ENCODE measurements at regions not wholly inside any gene's neighbourhood (a gene's known extent, or its start where the extent isn't known, plus 50 kb on each side); places are given as distances from the start of the nearest gene placed in this dataset.
"Not testable (repeated sequence)": the region's sequence is repeated elsewhere in the genome, so short reads cannot be mapped to it uniquely, and the experiment has no call there.

DNA sequence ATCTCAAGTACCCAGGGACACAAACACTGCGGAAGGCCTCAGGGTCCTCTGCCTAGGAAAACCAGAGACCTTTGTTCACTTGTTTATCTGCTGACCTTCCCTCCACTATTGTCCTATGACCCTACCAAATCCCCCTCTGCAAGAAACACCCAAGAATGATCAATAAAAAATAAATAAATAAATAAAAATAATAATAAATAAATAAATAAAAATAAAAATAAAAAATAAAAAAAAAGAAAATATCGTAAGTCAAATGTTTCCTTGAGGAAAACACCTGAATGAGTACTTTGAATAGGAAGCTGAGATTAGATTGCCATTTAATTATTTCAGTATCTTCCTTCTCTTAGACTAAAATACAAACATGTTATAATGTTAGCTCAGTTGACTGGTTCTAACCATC lies 551.0 kb downstream of the FAM181B start:
- not testable (repeated sequence) for H3K4me2 ChIP-seq (ENCODE audit: low read length, poor library complexity, severe bottlenecking); H3K9me3 ChIP-seq (ENCODE audit: control insufficient read depth, low read length); H4K8ac ChIP-seq (ENCODE audit: low read length); H3K4me3 ChIP-seq (ENCODE audit: insufficient read depth in 1 of 2, low read depth in 1 of 2, low read length in 2 of 2); H3K18ac ChIP-seq (ENCODE audit: low read depth in 1 of 2, low read length in 2 of 2); H2BK15ac ChIP-seq (ENCODE audit: low read depth, poor library complexity, severe bottlenecking); H3K36me3 ChIP-seq (ENCODE audit: control insufficient read depth in 1 of 2, insufficient read depth in 2 of 2, low read depth in 1 of 2, low read length in 2 of 2); H2AK5ac ChIP-seq (ENCODE audit: low read length, severe bottlenecking); H3K23ac ChIP-seq (ENCODE audit: low read length in 2 of 2); H2BK120ac ChIP-seq (ENCODE audit: low read depth, low read length); H3K4ac ChIP-seq (ENCODE audit: low read depth in 1 of 2, low read length in 2 of 2); H3K27me3 ChIP-seq (ENCODE audit: control insufficient read depth in 1 of 2, insufficient read depth in 1 of 2, low read length in 2 of 2); H3K79me1 ChIP-seq (replicated peaks; ENCODE audit: low read length, poor library complexity, severe bottlenecking); H3K14ac ChIP-seq (ENCODE audit: low read length in 2 of 2); H2BK12ac ChIP-seq (ENCODE audit: low read length in 2 of 2); H3K4me1 ChIP-seq (ENCODE audit: control insufficient read depth, insufficient read depth, low read depth, low read length); H2AFZ ChIP-seq (ENCODE audit: low read depth, low read length); H2BK5ac ChIP-seq (ENCODE audit: low read depth, low read length, poor library complexity, severe bottlenecking); H3K27ac ChIP-seq (ENCODE audit: low read length, poor library complexity, severe bottlenecking); H3K9ac ChIP-seq (ENCODE audit: low read length); H4K91ac ChIP-seq (ENCODE audit: low read length); DNase-seq
- no CpG with 5 or more reads among the region's 2 CpGs for WGBS

DNA sequence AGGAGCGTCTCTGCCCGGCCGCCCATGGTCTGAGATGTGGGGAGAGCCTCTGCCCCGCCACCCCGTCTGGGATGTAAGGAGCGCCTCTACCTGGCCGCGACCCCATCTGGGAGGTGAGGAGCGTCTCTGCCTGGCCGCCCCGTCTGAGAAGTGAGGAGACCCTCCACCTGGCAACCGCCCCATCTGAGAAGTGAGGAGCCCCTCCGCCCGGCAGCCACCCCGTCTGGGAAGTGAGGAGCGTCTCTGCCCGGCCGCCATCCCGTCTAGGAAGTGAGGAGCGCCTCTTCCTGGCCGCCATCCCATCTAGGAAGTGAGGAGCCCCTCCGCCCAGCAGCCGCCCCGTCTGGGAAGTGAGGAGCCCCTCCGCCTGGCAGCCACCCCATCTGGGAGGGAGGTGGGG lies 551.9 kb downstream of the FAM181B start:
- H3K18ac ChIP-seq (ENCODE audit: low read depth in 1 of 2, low read length in 2 of 2); H2BK120ac ChIP-seq (ENCODE audit: low read depth, low read length); H3K14ac ChIP-seq (ENCODE audit: low read length in 2 of 2); H3K9ac ChIP-seq (ENCODE audit: low read length); H3K4me2 ChIP-seq (ENCODE audit: low read length, poor library complexity, severe bottlenecking); H4K8ac ChIP-seq (ENCODE audit: low read length); H3K79me1 ChIP-seq (replicated peaks; ENCODE audit: low read length, poor library complexity, severe bottlenecking); H3K4ac ChIP-seq (ENCODE audit: low read depth in 1 of 2, low read length in 2 of 2); H3K23ac ChIP-seq (ENCODE audit: low read length in 2 of 2); H2BK5ac ChIP-seq (ENCODE audit: low read depth, low read length, poor library complexity, severe bottlenecking); H3K27me3 ChIP-seq (ENCODE audit: control insufficient read depth in 1 of 2, insufficient read depth in 1 of 2, low read length in 2 of 2); H4K91ac ChIP-seq (ENCODE audit: low read length); H3K27ac ChIP-seq (ENCODE audit: low read length, poor library complexity, severe bottlenecking); H3K4me1 ChIP-seq (ENCODE audit: control insufficient read depth, insufficient read depth, low read depth, low read length); H3K4me3 ChIP-seq (ENCODE audit: insufficient read depth in 1 of 2, low read depth in 1 of 2, low read length in 2 of 2); H3K9me3 ChIP-seq (ENCODE audit: control insufficient read depth, low read length); H2AFZ ChIP-seq (ENCODE audit: low read depth, low read length); DNase-seq; H2BK15ac ChIP-seq (ENCODE audit: low read depth, poor library complexity, severe bottlenecking); H2AK5ac ChIP-seq (ENCODE audit: low read length, severe bottlenecking); H3K36me3 ChIP-seq (ENCODE audit: control insufficient read depth in 1 of 2, insufficient read depth in 2 of 2, low read depth in 1 of 2, low read length in 2 of 2); H2BK12ac ChIP-seq (ENCODE audit: low read length in 2 of 2): not testable (repeated sequence)
- WGBS, result 95% methylated on average over 16 of the region's 25 CpGs

DNA sequence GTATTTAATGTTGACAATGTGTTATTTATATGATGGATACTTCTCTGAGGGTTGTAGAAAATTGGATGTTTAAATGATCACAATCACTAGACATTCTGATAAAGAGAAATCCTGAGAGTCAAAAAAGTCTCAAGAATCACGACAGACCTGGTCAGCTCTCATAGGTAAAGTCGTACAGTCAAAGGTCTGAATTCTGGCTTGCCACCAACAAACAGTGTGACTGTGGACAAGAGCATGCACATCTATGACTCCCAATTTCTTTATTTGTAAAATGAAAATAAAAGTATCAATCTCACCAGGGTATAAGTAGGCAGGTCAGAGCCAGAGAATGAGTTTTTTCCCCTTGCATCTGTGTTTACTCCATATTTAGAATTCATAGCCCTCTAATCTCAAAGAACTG lies 556.7 kb downstream of the FAM181B start:
- no peaks in the 10 kb centered on the region for H3K79me1 ChIP-seq (replicated peaks; ENCODE audit: low read length, poor library complexity, severe bottlenecking)
- no peak overlapping the region for H3K4ac ChIP-seq (ENCODE audit: low read depth in 1 of 2, low read length in 2 of 2)
- no peak overlapping the region for H3K18ac ChIP-seq (ENCODE audit: low read depth in 1 of 2, low read length in 2 of 2)
- no peak overlapping the region for H3K4me2 ChIP-seq (ENCODE audit: low read length, poor library complexity, severe bottlenecking)
- H3K23ac ChIP-seq (ENCODE audit: low read length in 2 of 2), result no peak overlapping the region
- H3K9me3 ChIP-seq (ENCODE audit: control insufficient read depth, low read length), result peaks cover 12% of the 10 kb centered on the region
- no peak overlapping the region for H3K14ac ChIP-seq (ENCODE audit: low read length in 2 of 2)
- H2BK15ac ChIP-seq (ENCODE audit: low read depth, poor library complexity, severe bottlenecking), result no peak overlapping the region
- no peak overlapping the region for H3K4me3 ChIP-seq (ENCODE audit: insufficient read depth in 1 of 2, low read depth in 1 of 2, low read length in 2 of 2)
- H2BK120ac ChIP-seq (ENCODE audit: low read depth, low read length), result no peak overlapping the region
- DNase-seq, result no peak
- H4K8ac ChIP-seq (ENCODE audit: low read length), result no peak overlapping the region
- no peak overlapping the region for H2BK5ac ChIP-seq (ENCODE audit: low read depth, low read length, poor library complexity, severe bottlenecking)
- 75% methylated on average over 2 of the region's 2 CpGs for WGBS
- H2AFZ ChIP-seq (ENCODE audit: low read depth, low read length), result no peak overlapping the region
- H3K9ac ChIP-seq (ENCODE audit: low read length), result no peak overlapping the region
- H2AK5ac ChIP-seq (ENCODE audit: low read length, severe bottlenecking), result no peak overlapping the region
- H3K27me3 ChIP-seq (ENCODE audit: control insufficient read depth in 1 of 2, insufficient read depth in 1 of 2, low read length in 2 of 2), result no peaks in the 10 kb centered on the region
- H3K36me3 ChIP-seq (ENCODE audit: control insufficient read depth in 1 of 2, insufficient read depth in 2 of 2, low read depth in 1 of 2, low read length in 2 of 2), result no peaks in the 10 kb centered on the region
- no peak overlapping the region for H2BK12ac ChIP-seq (ENCODE audit: low read length in 2 of 2)
- no peak overlapping the region for H3K27ac ChIP-seq (ENCODE audit: low read length, poor library complexity, severe bottlenecking)
- no peak overlapping the region for H4K91ac ChIP-seq (ENCODE audit: low read length)
- H3K4me1 ChIP-seq (ENCODE audit: control insufficient read depth, insufficient read depth, low read depth, low read length), result no peaks in the 10 kb centered on the region

- H3K4me3 ChIP-seq (ENCODE audit: insufficient read depth in 1 of 2, low read depth in 1 of 2, low read length in 2 of 2), result no peak overlapping the region
- no peak overlapping the region for H3K23ac ChIP-seq (ENCODE audit: low read length in 2 of 2)
- H2AFZ ChIP-seq (ENCODE audit: low read depth, low read length), result no peak overlapping the region
- no peaks in the 10 kb centered on the region for H3K79me1 ChIP-seq (replicated peaks; ENCODE audit: low read length, poor library complexity, severe bottlenecking)
- no peak overlapping the region for H3K27ac ChIP-seq (ENCODE audit: low read length, poor library complexity, severe bottlenecking)
- no peak overlapping the region for H2BK5ac ChIP-seq (ENCODE audit: low read depth, low read length, poor library complexity, severe bottlenecking)
- H3K36me3 ChIP-seq (ENCODE audit: control insufficient read depth in 1 of 2, insufficient read depth in 2 of 2, low read depth in 1 of 2, low read length in 2 of 2), result no peaks in the 10 kb centered on the region
- no peak overlapping the region for H3K9ac ChIP-seq (ENCODE audit: low read length)
- H3K4ac ChIP-seq (ENCODE audit: low read depth in 1 of 2, low read length in 2 of 2), result no peak overlapping the region
- H2BK12ac ChIP-seq (ENCODE audit: low read length in 2 of 2), result no peak overlapping the region
- no peak overlapping the region for H3K14ac ChIP-seq (ENCODE audit: low read length in 2 of 2)
- no peak overlapping the region for H4K91ac ChIP-seq (ENCODE audit: low read length)
- H4K8ac ChIP-seq (ENCODE audit: low read length), result no peak overlapping the region
- no peak overlapping the region for H2BK15ac ChIP-seq (ENCODE audit: low read depth, poor library complexity, severe bottlenecking)
- H3K9me3 ChIP-seq (ENCODE audit: control insufficient read depth, low read length), result peaks cover 12% of the 10 kb centered on the region
- no peak overlapping the region for H3K18ac ChIP-seq (ENCODE audit: low read depth in 1 of 2, low read length in 2 of 2)
- no peak overlapping the region for H2AK5ac ChIP-seq (ENCODE audit: low read length, severe bottlenecking)
- 69% methylated on average over 2 of the region's 2 CpGs for WGBS
- no peak overlapping the region for H3K4me2 ChIP-seq (ENCODE audit: low read length, poor library complexity, severe bottlenecking)
- H3K4me1 ChIP-seq (ENCODE audit: control insufficient read depth, insufficient read depth, low read depth, low read length), result no peaks in the 10 kb centered on the region
- H2BK120ac ChIP-seq (ENCODE audit: low read depth, low read length), result no peak overlapping the region
- H3K27me3 ChIP-seq (ENCODE audit: control insufficient read depth in 1 of 2, insufficient read depth in 1 of 2, low read length in 2 of 2), result no peaks in the 10 kb centered on the region
- no peak for DNase-seq
These were observed 557.3 kb downstream of the FAM181B start for GRCh38 chr11:82176365-82176764.
